A673 (cell line): ENCODE measurements at regions not wholly inside any gene's neighbourhood (a gene's known extent, or its start where the extent isn't known, plus 50 kb on each side); places are given as distances from the start of the nearest gene placed in this dataset.

Source experiments
- CTCF ChIP-seq: fragments of 300-800, 200-600 bp; sonication (generic); conservative IDR thresholded peaks from 2 replicates; pipeline ENCODE4 v1.5.1; 2017; ENCODE audit warnings: low read depth, mild to moderate bottlenecking, antibody characterized with exemption, low read length, moderate library complexity, mixed read lengths
- EZH2 ChIP-seq: fragments of 200-600 bp; sonication (generic); IDR thresholded peaks from 2 replicates; pipeline ENCODE4 v1.6.1; 2017; ENCODE audit warnings: borderline replicate concordance, low read depth, mild to moderate bottlenecking, mixed read lengths, antibody characterized with exemption, low read length; ENCODE audit not compliant: poor library complexity, severe bottlenecking

DNA sequence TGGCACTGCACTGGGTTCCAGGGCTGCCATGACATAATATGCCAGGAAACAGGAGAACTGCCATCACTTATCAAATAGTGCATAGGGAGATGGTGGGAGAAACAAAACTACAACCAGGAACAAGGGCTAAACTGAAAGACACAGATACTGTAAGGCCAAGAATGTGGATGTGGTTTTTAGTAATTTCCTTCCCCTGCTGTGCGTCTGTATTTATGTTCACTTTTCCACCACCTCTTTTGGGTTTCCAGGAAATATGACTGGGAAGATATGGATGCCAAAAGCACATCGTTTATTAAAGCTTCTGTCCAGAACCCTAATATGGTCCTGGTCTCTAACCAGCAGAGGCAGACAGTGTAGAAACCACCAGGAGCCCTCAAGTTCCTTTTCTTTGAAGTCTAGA lies 759.7 kb upstream of the FANCL start:
- TF ChIP-seq CTCF (no peak), EZH2 (no peak)
